HG03064 (cell line): ENCODE measurements at regions not wholly inside any gene's neighbourhood (a gene's known extent, or its start where the extent isn't known, plus 50 kb on each side); places are given as distances from the start of the nearest gene placed in this dataset.

Experiments
- ATAC-seq: cut with Tn5 transposase; IDR thresholded peaks from one replicate; pipeline ENCODE4 v1.9.1; 2021; ENCODE audit warnings: low read depth; ENCODE audit not compliant: unreplicated experiment

- ATAC-seq, result no peak
Observed at GRCh38 chr2:34901739-34902138, 1302.6 kb upstream of the FAM98A start.

- ATAC-seq, result no peak
Observed at GRCh38 chr2:34899079-34899478, 1300.0 kb upstream of the FAM98A start.

- no peak for ATAC-seq
Observed at GRCh38 chr2:34892766-34893165, 1293.7 kb upstream of the FAM98A start.

GRCh38 chr2:34892256-34892655, 1293.2 kb upstream of the FAM98A start:
- no peak for ATAC-seq

GRCh38 chr2:34875091-34875745, 1276.1 kb upstream of the FAM98A start:
- ATAC-seq, result no peak

GRCh38 chr2:34853646-34854045, 1254.5 kb upstream of the FAM98A start:
- ATAC-seq, result no peak

- ATAC-seq, result no peak
Observed at GRCh38 chr2:34851804-34852203, 1252.7 kb upstream of the FAM98A start.

GRCh38 chr2:34849827-34850226, 1250.7 kb upstream of the FAM98A start:
- no peak for ATAC-seq

- ATAC-seq, result no peak
Observed at GRCh38 chr2:34848691-34849090, 1249.6 kb upstream of the FAM98A start.

GRCh38 chr2:34848132-34848531, 1249.0 kb upstream of the FAM98A start:
- no peak for ATAC-seq

GRCh38 chr2:34844629-34845028, 1245.5 kb upstream of the FAM98A start:
- no peak for ATAC-seq

GRCh38 chr2:34838408-34838807, 1239.3 kb upstream of the FAM98A start:
- ATAC-seq, result no peak

- ATAC-seq, result no peak
Observed at GRCh38 chr2:34836361-34836760, 1237.3 kb upstream of the FAM98A start.

GRCh38 chr2:34831096-34831495, 1232.0 kb upstream of the FAM98A start:
- ATAC-seq, result no peak

GRCh38 chr2:34828481-34828880, 1229.4 kb upstream of the FAM98A start:
- no peak for ATAC-seq

- no peak for ATAC-seq
Observed at GRCh38 chr2:34827398-34827797, 1228.3 kb upstream of the FAM98A start.

GRCh38 chr2:34825686-34826085, 1226.6 kb upstream of the FAM98A start:
- ATAC-seq, result no peak

GRCh38 chr2:34822616-34823015, 1223.5 kb upstream of the FAM98A start:
- no peak for ATAC-seq

GRCh38 chr2:34815052-34815741, 1216.1 kb upstream of the FAM98A start:
- no peak for ATAC-seq

- no peak for ATAC-seq
Observed at GRCh38 chr2:34810456-34810855, 1211.4 kb upstream of the FAM98A start.

GRCh38 chr2:34808426-34808825, 1209.3 kb upstream of the FAM98A start:
- no peak for ATAC-seq

GRCh38 chr2:34806891-34807290, 1207.8 kb upstream of the FAM98A start:
- ATAC-seq, result no peak
